ENCODE measurements at regions not wholly inside any gene's neighbourhood (a gene's known extent, or its start where the extent isn't known, plus 50 kb on each side); places are given as distances from the start of the nearest gene placed in this dataset.

DNA sequence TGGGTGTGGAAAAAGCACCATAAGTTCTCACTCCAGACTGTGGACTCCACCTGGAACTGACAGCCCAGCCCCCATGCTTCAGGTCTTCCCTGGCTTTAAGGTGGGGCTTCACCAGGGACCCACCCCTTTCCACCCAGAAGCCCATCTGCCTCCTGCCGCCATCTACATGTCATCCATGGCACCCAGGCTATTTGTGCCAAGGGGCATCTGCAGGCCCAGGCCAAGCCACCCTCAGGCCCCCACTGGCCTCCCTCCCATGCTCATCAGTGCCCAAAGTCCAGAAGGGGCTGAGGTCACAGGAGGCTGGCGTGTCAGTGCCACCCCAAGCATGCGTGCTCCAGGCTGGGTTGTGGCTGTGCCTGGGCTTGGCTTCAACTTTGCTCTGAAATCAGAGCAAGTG lies 212.2 kb upstream of the DIO3 start:
- TF ChIP-seq, protein P1, sequence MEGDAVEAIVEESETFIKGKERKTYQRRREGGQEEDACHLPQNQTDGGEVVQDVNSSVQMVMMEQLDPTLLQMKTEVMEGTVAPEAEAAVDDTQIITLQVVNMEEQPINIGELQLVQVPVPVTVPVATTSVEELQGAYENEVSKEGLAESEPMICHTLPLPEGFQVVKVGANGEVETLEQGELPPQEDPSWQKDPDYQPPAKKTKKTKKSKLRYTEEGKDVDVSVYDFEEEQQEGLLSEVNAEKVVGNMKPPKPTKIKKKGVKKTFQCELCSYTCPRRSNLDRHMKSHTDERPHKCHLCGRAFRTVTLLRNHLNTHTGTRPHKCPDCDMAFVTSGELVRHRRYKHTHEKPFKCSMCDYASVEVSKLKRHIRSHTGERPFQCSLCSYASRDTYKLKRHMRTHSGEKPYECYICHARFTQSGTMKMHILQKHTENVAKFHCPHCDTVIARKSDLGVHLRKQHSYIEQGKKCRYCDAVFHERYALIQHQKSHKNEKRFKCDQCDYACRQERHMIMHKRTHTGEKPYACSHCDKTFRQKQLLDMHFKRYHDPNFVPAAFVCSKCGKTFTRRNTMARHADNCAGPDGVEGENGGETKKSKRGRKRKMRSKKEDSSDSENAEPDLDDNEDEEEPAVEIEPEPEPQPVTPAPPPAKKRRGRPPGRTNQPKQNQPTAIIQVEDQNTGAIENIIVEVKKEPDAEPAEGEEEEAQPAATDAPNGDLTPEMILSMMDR (IDR thresholded peaks at IDR 0.05): no peak
- TF ChIP-seq POLR2AphosphoS5 (IDR thresholded peaks at IDR 0.05; ENCODE audit: insufficient read depth in 1 of 2, low read depth in 1 of 2) (no peak), POLR2A (IDR thresholded peaks at IDR 0.05) (no peak)

Data from vagina (tissue), 2 donors.